Astrocyte (in vitro differentiated cells and primary cell): ENCODE measurements at regions not wholly inside any gene's neighbourhood (a gene's known extent, or its start where the extent isn't known, plus 50 kb on each side); places are given as distances from the start of the nearest gene placed in this dataset.

Experiments used
- DNase-seq: peaks from one replicate; pipeline ENCODE4 v3.0.0-alpha.2; 2010; ENCODE audit warnings: low read depth
- FAIRE-seq: peaks from 2 replicates; lab custom pipeline; 2011; peaks lifted over from hg19 to GRCh38; lab: Jason Lieb, UNC
- H2AFZ ChIP-seq: 2 replicates; pipeline ENCODE4 v1.6.0; 2012; ENCODE audit warnings: low read depth, low read length, inconsistent platforms
- H3K27ac ChIP-seq: 2 replicates; pipeline ENCODE4 v1.5.1; 2011; ENCODE audit warnings: low read depth, low read length, inconsistent platforms
- H3K27me3 ChIP-seq: 2 replicates; pipeline ENCODE4 v1.6.0; 2011; ENCODE audit warnings: low read length, inconsistent platforms; ENCODE audit not compliant: insufficient read depth
- H3K36me3 ChIP-seq: 2 replicates; pipeline ENCODE4 v1.5.1; 2011; ENCODE audit warnings: low read length, inconsistent platforms; ENCODE audit not compliant: insufficient read depth
- H3K4me1 ChIP-seq: 2 replicates; pipeline ENCODE4 v1.5.1; 2011; ENCODE audit warnings: low read length, inconsistent platforms; ENCODE audit not compliant: insufficient read depth
- H3K4me2 ChIP-seq: 2 replicates; pipeline ENCODE4 v1.6.0; 2012; ENCODE audit warnings: low read length, inconsistent platforms
- H3K4me3 ChIP-seq: 2 replicates; pipeline ENCODE4 v1.5.1; 2011; ENCODE audit warnings: low read depth, mild to moderate bottlenecking, low read length, inconsistent platforms; ENCODE audit not compliant: insufficient read depth
- H3K79me2 ChIP-seq: 2 replicates; pipeline ENCODE4 v1.6.0; 2012; ENCODE audit warnings: mild to moderate bottlenecking, low read length, inconsistent platforms; ENCODE audit not compliant: insufficient read depth
- H3K9ac ChIP-seq: 2 replicates; pipeline ENCODE4 v1.6.0; 2012; ENCODE audit warnings: mild to moderate bottlenecking, low read length, inconsistent platforms
- H3K9me3 ChIP-seq: 2 replicates; pipeline ENCODE4 v1.5.1; 2012; ENCODE audit warnings: low read depth, mild to moderate bottlenecking, low read length, inconsistent platforms; ENCODE audit not compliant: insufficient read depth
- H4K20me1 ChIP-seq: 2 replicates; pipeline ENCODE4 v1.6.0; 2012; ENCODE audit warnings: low read length, inconsistent platforms; ENCODE audit not compliant: insufficient read depth
- H3K27ac Mint-ChIP-seq: one replicate; pipeline ENCODE4 v1.8.0; 2021; ENCODE audit warnings: mild to moderate bottlenecking, mixed read lengths; ENCODE audit not compliant: unreplicated experiment
- H3K27me3 Mint-ChIP-seq: one replicate; pipeline ENCODE4 v1.8.0; 2021; ENCODE audit warnings: low read depth, mixed read lengths; ENCODE audit not compliant: unreplicated experiment
- H3K36me3 Mint-ChIP-seq: one replicate; pipeline ENCODE4 v1.8.0; 2021; ENCODE audit warnings: low read depth, mixed read lengths; ENCODE audit not compliant: unreplicated experiment
- H3K4me1 Mint-ChIP-seq: one replicate; pipeline ENCODE4 v1.8.0; 2021; ENCODE audit warnings: low read depth, mixed read lengths; ENCODE audit not compliant: unreplicated experiment
- H3K4me3 Mint-ChIP-seq: one replicate; pipeline ENCODE4 v1.8.0; 2021; ENCODE audit warnings: mild to moderate bottlenecking, moderate library complexity, mixed read lengths; ENCODE audit not compliant: unreplicated experiment
- H3K9me3 Mint-ChIP-seq: one replicate; pipeline ENCODE4 v1.8.0; 2021; ENCODE audit warnings: mild to moderate bottlenecking, mixed read lengths; ENCODE audit not compliant: unreplicated experiment
- CTCF ChIP-seq: IDR thresholded peaks from 2 replicates; pipeline ENCODE4 v1.5.1; 2011; ENCODE audit warnings: low read depth, mild to moderate bottlenecking, inconsistent platforms, low read length, moderate library complexity; ENCODE audit not compliant: insufficient read depth
- EZH2 ChIP-seq: IDR thresholded peaks from 2 replicates; pipeline ENCODE4 v1.6.1; 2012; ENCODE audit warnings: mild to moderate bottlenecking, low read length, inconsistent platforms; ENCODE audit not compliant: insufficient read depth

DNA sequence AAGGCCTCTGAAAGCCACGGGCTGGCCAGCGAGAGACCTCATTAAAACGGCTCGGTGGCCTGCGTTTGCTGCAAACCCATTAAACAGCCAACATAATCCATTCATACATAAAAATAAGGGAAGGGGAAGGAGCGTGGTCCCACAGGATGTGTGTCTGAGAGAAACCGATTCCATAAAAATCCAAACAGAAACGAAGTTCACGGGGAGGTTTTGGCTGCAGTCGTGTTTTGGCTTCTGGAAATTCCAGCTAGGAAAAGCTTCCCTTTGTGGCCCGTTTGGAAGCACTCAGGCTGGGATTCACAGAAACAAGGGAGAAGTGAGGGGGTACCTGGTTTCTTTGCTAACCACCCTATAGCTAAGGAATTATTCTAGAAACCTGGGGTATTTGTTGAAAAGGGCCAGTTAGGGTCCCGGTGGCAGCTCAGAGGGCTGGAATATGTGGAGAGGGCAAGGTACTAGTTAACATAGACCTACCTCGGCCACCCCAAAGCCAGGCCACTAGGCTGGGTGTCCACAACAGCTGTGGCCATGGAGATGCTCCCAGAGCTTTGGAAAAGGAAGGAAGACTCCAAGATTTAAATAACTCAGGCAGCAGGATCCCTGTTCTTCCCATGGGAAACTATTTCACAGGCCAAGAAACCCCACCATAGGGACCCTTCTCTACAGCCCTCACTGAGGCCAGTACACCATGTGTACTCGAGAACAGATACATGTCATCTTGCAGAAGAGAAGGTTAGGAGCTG lies 166.8 kb downstream of the BCOR start:
- no peak for DNase-seq
- Mint-ChIP-seq H3K36me3 (no peaks in the 10 kb centered on the region), H3K27ac (no peak overlapping the region), H3K27me3 (peaks cover 17% of the 10 kb centered on the region), H3K4me3 (no peak overlapping the region), H3K4me1 (no peaks in the 10 kb centered on the region), H3K9me3 (no peaks in the 10 kb centered on the region)
- Histone ChIP-seq H3K79me2 (no peaks in the 10 kb centered on the region), H3K36me3 (no peaks in the 10 kb centered on the region), H2AFZ (no peak overlapping the region), H3K9me3 (no peaks in the 10 kb centered on the region), H3K27ac (no peak overlapping the region), H4K20me1 (no peaks in the 10 kb centered on the region), H3K4me2 (no peak overlapping the region), H3K9ac (no peak overlapping the region), H3K27me3 (no peaks in the 10 kb centered on the region), H3K4me3 (no peak overlapping the region), H3K4me1 (peaks cover 4% of the 10 kb centered on the region)
- peak; percentile 29 for FAIRE-seq
- TF ChIP-seq CTCF (no peak), EZH2 (no peak)

DNA sequence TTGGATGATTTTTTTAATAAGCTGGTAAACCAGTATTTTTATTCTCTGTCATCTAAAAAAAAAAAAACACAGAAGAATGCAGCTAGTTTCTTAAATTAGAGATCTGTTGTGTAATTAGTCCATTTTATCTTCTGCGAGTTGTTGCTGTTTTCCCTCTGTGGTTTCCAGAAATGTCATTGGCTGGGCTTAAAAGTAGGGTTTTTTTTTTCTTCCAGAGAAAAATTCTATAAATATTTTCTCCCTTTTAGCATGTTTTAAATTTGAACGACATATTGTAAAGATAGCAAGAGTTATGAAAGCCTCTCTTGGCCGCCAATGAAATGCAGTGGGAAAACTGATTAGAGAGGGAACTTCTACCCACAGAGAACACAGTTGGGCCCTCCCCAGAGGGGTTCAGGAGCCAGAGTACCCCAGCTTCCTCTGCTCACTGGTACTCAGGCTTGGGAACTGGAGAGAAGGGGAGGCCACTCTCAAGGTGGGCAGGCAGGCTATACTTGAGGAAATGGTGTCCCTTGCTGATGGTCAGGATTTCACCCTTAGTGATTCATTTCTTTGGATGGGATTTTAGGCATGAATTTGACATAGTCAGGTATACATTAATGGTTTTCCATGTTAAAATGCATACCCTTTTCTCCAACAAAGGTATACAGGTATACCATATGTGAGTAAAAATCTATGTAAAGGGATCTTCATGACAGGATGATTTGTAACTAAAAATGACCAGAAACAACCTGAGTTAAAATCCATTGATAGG lies 166.1 kb downstream of the BCOR start:
- Histone ChIP-seq H3K4me1 (peaks cover 4% of the 10 kb centered on the region), H3K9ac (no peak overlapping the region), H2AFZ (no peak overlapping the region), H3K36me3 (no peaks in the 10 kb centered on the region), H3K79me2 (no peaks in the 10 kb centered on the region), H4K20me1 (no peaks in the 10 kb centered on the region), H3K27ac (no peak overlapping the region), H3K9me3 (no peaks in the 10 kb centered on the region), H3K4me3 (no peak overlapping the region), H3K4me2 (no peak overlapping the region), H3K27me3 (no peaks in the 10 kb centered on the region)
- TF ChIP-seq CTCF: no peak
- no peak overlapping the region for H3K27ac Mint-ChIP-seq
- no peaks in the 10 kb centered on the region for H3K4me1 Mint-ChIP-seq
- no peak for FAIRE-seq
- H3K36me3 Mint-ChIP-seq: no peaks in the 10 kb centered on the region
- no peak for DNase-seq
- no peak overlapping the region for H3K4me3 Mint-ChIP-seq
- no peaks in the 10 kb centered on the region for H3K9me3 Mint-ChIP-seq
- H3K27me3 Mint-ChIP-seq: peaks cover 17% of the 10 kb centered on the region
